Osteoblast (primary cell): ENCODE measurements at regions not wholly inside any gene's neighbourhood (a gene's known extent, or its start where the extent isn't known, plus 50 kb on each side); places are given as distances from the start of the nearest gene placed in this dataset.

Experiments
- DNase-seq: peaks from one replicate; pipeline ENCODE4 v3.0.0; 2011; ENCODE audit warnings: low spot score, mixed read lengths; ENCODE audit not compliant: insufficient read length; ENCODE audit errors: missing footprints
- H2AFZ ChIP-seq: 2 replicates; pipeline ENCODE4 v1.6.0; 2011; ENCODE audit warnings: mild to moderate bottlenecking, low read length
- H3K27ac ChIP-seq: 2 replicates; pipeline ENCODE4 v1.5.1; 2011; ENCODE audit warnings: mild to moderate bottlenecking, low read depth, low read length, moderate library complexity
- H3K27me3 ChIP-seq: 2 replicates; pipeline ENCODE4 v1.6.0; 2012; ENCODE audit warnings: mild to moderate bottlenecking, control low read depth, inconsistent platforms, low read length, moderate library complexity; ENCODE audit not compliant: insufficient read depth
- H3K36me3 ChIP-seq: 2 replicates; pipeline ENCODE4 v1.5.1; 2011; ENCODE audit warnings: mild to moderate bottlenecking, low read length, control low read depth, moderate library complexity; ENCODE audit not compliant: insufficient read depth
- H3K4me1 ChIP-seq: 2 replicates; pipeline ENCODE4 v1.5.1; 2011; ENCODE audit warnings: mild to moderate bottlenecking, low read length, control low read depth, moderate library complexity; ENCODE audit not compliant: insufficient read depth
- H3K4me2 ChIP-seq: 2 replicates; pipeline ENCODE4 v1.6.0; 2011; ENCODE audit warnings: mild to moderate bottlenecking, low read length; ENCODE audit not compliant: insufficient read depth
- H3K4me3 ChIP-seq: fragments of 200-600 bp; sonication (generic); 3 replicates; pipeline ENCODE4 v1.5.1; 2012; ENCODE audit warnings: mild to moderate bottlenecking, low read length, inconsistent platforms; ENCODE audit not compliant: insufficient read depth
- H3K79me2 ChIP-seq: 2 replicates; pipeline ENCODE4 v1.6.0; 2012; ENCODE audit warnings: mild to moderate bottlenecking, low read length, control low read depth, inconsistent platforms; ENCODE audit not compliant: insufficient read depth
- H3K9me3 ChIP-seq: 2 replicates; pipeline ENCODE4 v1.5.1; 2011; ENCODE audit warnings: low read depth, low read length, control low read depth
- H4K20me1 ChIP-seq: 2 replicates; pipeline ENCODE4 v1.6.0; 2012; ENCODE audit warnings: mild to moderate bottlenecking, low read length, control low read depth; ENCODE audit not compliant: insufficient read depth
- CTCF ChIP-seq: IDR thresholded peaks from 2 replicates; pipeline ENCODE4 v1.5.1; 2011; ENCODE audit warnings: mild to moderate bottlenecking, low read depth, low read length, moderate library complexity; ENCODE audit errors: extremely low read depth

GRCh38 chr10:108688314-108688713, 1235.0 kb downstream of the XPNPEP1 start:
- H3K36me3 ChIP-seq: no peaks in the 10 kb centered on the region
- no peaks in the 10 kb centered on the region for H3K27me3 ChIP-seq
- H3K4me1 ChIP-seq: no peaks in the 10 kb centered on the region
- H3K27ac ChIP-seq: no peak overlapping the region
- no peak overlapping the region for H2AFZ ChIP-seq
- TF ChIP-seq CTCF: no peak
- H3K9me3 ChIP-seq: peaks cover 6% of the 10 kb centered on the region
- H3K4me2 ChIP-seq: no peak overlapping the region
- no peak overlapping the region for H3K4me3 ChIP-seq
- DNase-seq: no peak
- H4K20me1 ChIP-seq: no peaks in the 10 kb centered on the region
- H3K79me2 ChIP-seq: no peaks in the 10 kb centered on the region

- TF ChIP-seq CTCF: no peak
Measured at GRCh38 chr10:108685863-108686531, 1237.3 kb downstream of the XPNPEP1 start.

GRCh38 chr10:108684431-108684830, 1238.9 kb downstream of the XPNPEP1 start:
- Histone ChIP-seq H3K27ac (no peak overlapping the region), H4K20me1 (no peaks in the 10 kb centered on the region), H3K4me3 (no peak overlapping the region), H3K4me1 (no peaks in the 10 kb centered on the region), H3K27me3 (no peaks in the 10 kb centered on the region), H3K79me2 (no peaks in the 10 kb centered on the region), H3K36me3 (no peaks in the 10 kb centered on the region), H3K4me2 (no peak overlapping the region), H3K9me3 (peaks cover 5% of the 10 kb centered on the region), H2AFZ (no peak overlapping the region)
- TF ChIP-seq CTCF: no peak
- DNase-seq: no peak

More at GRCh38 chr10:108685863-108686531, 1237.3 kb downstream of the XPNPEP1 start:
- no peaks in the 10 kb centered on the region for H3K36me3 ChIP-seq
- H3K4me3 ChIP-seq: no peak overlapping the region
- no peak overlapping the region for H2AFZ ChIP-seq
- H3K4me1 ChIP-seq: no peaks in the 10 kb centered on the region
- H4K20me1 ChIP-seq: no peaks in the 10 kb centered on the region
- no peak overlapping the region for H3K27ac ChIP-seq
- no peak overlapping the region for H3K4me2 ChIP-seq
- no peak for DNase-seq
- H3K79me2 ChIP-seq: no peaks in the 10 kb centered on the region
- H3K27me3 ChIP-seq: no peaks in the 10 kb centered on the region
- peaks cover 6% of the 10 kb centered on the region for H3K9me3 ChIP-seq

- Histone ChIP-seq H3K4me1 (no peaks in the 10 kb centered on the region), H3K27me3 (no peaks in the 10 kb centered on the region), H3K79me2 (no peaks in the 10 kb centered on the region), H3K27ac (no peak overlapping the region), H3K4me3 (no peak overlapping the region), H4K20me1 (no peaks in the 10 kb centered on the region), H3K36me3 (no peaks in the 10 kb centered on the region), H3K9me3 (no peaks in the 10 kb centered on the region), H2AFZ (no peak overlapping the region), H3K4me2 (no peak overlapping the region)
- TF ChIP-seq CTCF: no peak
- no peak for DNase-seq
Measured at GRCh38 chr10:108673741-108674140, 1249.6 kb downstream of the XPNPEP1 start.
